Naive thymus-derived CD4-positive, alpha-beta T cell (primary cell): ENCODE measurements at regions not wholly inside any gene's neighbourhood (a gene's known extent, or its start where the extent isn't known, plus 50 kb on each side); places are given as distances from the start of the nearest gene placed in this dataset.

Experiments
- ATAC-seq: fragments of 150-1000 bp; cut with Tn5 transposase; 2 replicates; pipeline ENCODE4 v1.10.0; 2021; ENCODE audit warnings: mild to moderate bottlenecking, moderate library complexity
- CTCF ChIA-PET: fragments of 350-600 bp; sonication (Branson Sonifier 250); formaldehyde crosslinking; loops from one replicate; lab custom pipeline; 2021; ENCODE audit warnings: antibody characterized with exemption; lab: Charles Lee
- POLR2A ChIA-PET: fragments of 350-600 bp; sonication (Branson Sonifier 250); formaldehyde crosslinking; loops from one replicate; lab custom pipeline; 2021; ENCODE audit warnings: antibody characterized with exemption, inconsistent platforms; lab: Charles Lee
- DNase-seq, 9 donors: peaks; one replicate each; pipeline versions ENCODE4 v3.0.0 to v3.0.0-alpha.2; 2020 to 2022; ENCODE audit warnings: mixed read lengths in 1 of 9
- H3K27ac ChIP-seq: one replicate; pipeline ENCODE4 v1.7.0; 2013; ENCODE audit warnings: mild to moderate bottlenecking, low read depth, low read length, moderate library complexity
- H3K27me3 ChIP-seq, 2 donors: one replicate each; pipeline ENCODE4 v1.7.0; 2013; ENCODE audit warnings: low read length in 2 of 2, mild to moderate bottlenecking in 2 of 2, moderate library complexity in 2 of 2; ENCODE audit not compliant: control insufficient read depth in 2 of 2, insufficient read depth in 2 of 2
- H3K36me3 ChIP-seq, 3 experiments: 1 replicate in 2 of 3; 2 replicates in 1 of 3; pipeline ENCODE4 v1.7.0; 2013; ENCODE audit warnings: low read length in 3 of 3, mild to moderate bottlenecking in 3 of 3, moderate library complexity in 1 of 3; ENCODE audit not compliant: insufficient read depth in 3 of 3, control insufficient read depth in 2 of 3
- H3K4me1 ChIP-seq, 2 donors: one replicate each; pipeline ENCODE4 v1.7.0; 2013; ENCODE audit warnings: low read length in 2 of 2, mild to moderate bottlenecking in 2 of 2, moderate library complexity in 1 of 2; ENCODE audit not compliant: control insufficient read depth in 2 of 2, insufficient read depth in 2 of 2
- H3K4me3 ChIP-seq: 2 replicates; pipeline ENCODE4 v1.7.0; 2013; ENCODE audit warnings: mild to moderate bottlenecking, low read length
- H3K9me3 ChIP-seq, 3 experiments: 1 replicate in 2 of 3; 2 replicates in 1 of 3; pipeline ENCODE4 v1.7.0; 2013; ENCODE audit warnings: low read length in 3 of 3; ENCODE audit not compliant: control insufficient read depth in 2 of 3
- H3K27ac Mint-ChIP-seq, 9 donors: one replicate each; pipeline ENCODE4 v1.8.0; 2020 to 2022; ENCODE audit warnings: mixed read lengths in 9 of 9, mild to moderate bottlenecking in 8 of 9, moderate library complexity in 5 of 9, inconsistent platforms in 2 of 9
- H3K27me3 Mint-ChIP-seq, 5 donors: one replicate each; pipeline ENCODE4 v1.8.0; 2021 to 2022; ENCODE audit warnings: mixed read lengths in 5 of 5, mild to moderate bottlenecking in 1 of 5
- H3K36me3 Mint-ChIP-seq, 5 donors: one replicate each; pipeline ENCODE4 v1.8.0; 2020 to 2022; ENCODE audit warnings: mixed read lengths in 5 of 5, mild to moderate bottlenecking in 3 of 5, inconsistent platforms in 1 of 5
- H3K4me1 Mint-ChIP-seq, 7 donors: one replicate each; pipeline ENCODE4 v1.8.0; 2020 to 2022; ENCODE audit warnings: mixed read lengths in 7 of 7, mild to moderate bottlenecking in 3 of 7, inconsistent platforms in 1 of 7
- H3K4me3 Mint-ChIP-seq, 10 donors: one replicate each; pipeline ENCODE4 v1.8.0; 2020 to 2022; ENCODE audit warnings: mild to moderate bottlenecking in 10 of 10, mixed read lengths in 10 of 10, moderate library complexity in 6 of 10, inconsistent platforms in 2 of 10
- H3K9me3 Mint-ChIP-seq, 11 donors: one replicate each; pipeline ENCODE4 v1.8.0; 2020 to 2022; ENCODE audit warnings: mixed read lengths in 11 of 11, mild to moderate bottlenecking in 4 of 11, inconsistent platforms in 1 of 11, moderate library complexity in 1 of 11
- intact Hi-C, 2 donors: fragments of 100-400 bp; cut with micrococcal nuclease; formaldehyde crosslinking; loops; one replicate each; pipeline ENCODE4 v1.15.1; 2023

- Mint-ChIP-seq H3K4me3 (no peak overlapping the region), H3K9me3 (peaks cover 0 to 12% (median 2%) of the 10 kb centered on the region in 11 donors), H3K4me1 (peaks cover 0 to 4% (median 0%) of the 10 kb centered on the region in 7 donors), H3K36me3 (no peaks in the 10 kb centered on the region), H3K27ac (no peak overlapping the region), H3K27me3 (peaks cover 0 to 35% (median 14%) of the 10 kb centered on the region in 5 donors)
- ChIA-PET CTCF (no interaction called here), POLR2A (no interaction called here)
- intact Hi-C loops, result no loop called here
- Histone ChIP-seq H3K4me3 (no peak overlapping the region), H3K27me3 (no peaks in the 10 kb centered on the region), H3K36me3 (no peaks in the 10 kb centered on the region), H3K27ac (no peak overlapping the region), H3K4me1 (no peaks in the 10 kb centered on the region), H3K9me3 (no peaks in the 10 kb centered on the region)
- ATAC-seq (no peak), DNase-seq (no peak)
These were observed 547.5 kb downstream of the MCTP2 start for GRCh38 chr15:94778840-94779239.

GRCh38 chr15:94780166-94780565, 548.8 kb downstream of the MCTP2 start:
- ATAC-seq, result no peak
- Histone ChIP-seq H3K27me3 (no peaks in the 10 kb centered on the region), H3K4me1 (no peaks in the 10 kb centered on the region), H3K27ac (no peak overlapping the region), H3K36me3 (no peaks in the 10 kb centered on the region), H3K9me3 (no peaks in the 10 kb centered on the region), H3K4me3 (no peak overlapping the region)
- Mint-ChIP-seq H3K27ac (no peak overlapping the region), H3K4me3 (no peak overlapping the region), H3K4me1 (no peaks in the 10 kb centered on the region), H3K27me3 (peaks cover 0 to 40% (median 14%) of the 10 kb centered on the region in 5 donors), H3K36me3 (no peaks in the 10 kb centered on the region), H3K9me3 (peaks cover 0 to 12% (median 2%) of the 10 kb centered on the region in 11 donors)
- intact Hi-C loops, result no loop called here
- ChIA-PET CTCF (no interaction called here), POLR2A (no interaction called here)
- no peak for DNase-seq

- Histone ChIP-seq H3K27me3 (no peaks in the 10 kb centered on the region), H3K36me3 (no peaks in the 10 kb centered on the region), H3K4me3 (no peak overlapping the region), H3K4me1 (no peaks in the 10 kb centered on the region), H3K27ac (no peak overlapping the region), H3K9me3 (no peaks in the 10 kb centered on the region)
- H3K27ac Mint-ChIP-seq, result no peak overlapping the region
- H3K36me3 Mint-ChIP-seq, result peaks cover 0 to 4% (median 0%) of the 10 kb centered on the region in 5 donors
- H3K27me3 Mint-ChIP-seq, result peaks cover 0 to 30% (median 7%) of the 10 kb centered on the region in 5 donors
- DNase-seq, result no peak
- no peaks in the 10 kb centered on the region for H3K4me1 Mint-ChIP-seq
- no peak for ATAC-seq
- peaks cover 0 to 16% (median 5%) of the 10 kb centered on the region in 11 donors for H3K9me3 Mint-ChIP-seq
- no peak overlapping the region for H3K4me3 Mint-ChIP-seq
- intact Hi-C loops, result no loop called here
- ChIA-PET CTCF (no interaction called here), POLR2A (no interaction called here)
These were observed 553.7 kb downstream of the MCTP2 start for GRCh38 chr15:94785091-94785490.

GRCh38 chr15:94791008-94791407, 559.6 kb downstream of the MCTP2 start:
- ChIA-PET POLR2A (no interaction called here), CTCF (no interaction called here)
- Histone ChIP-seq H3K4me1 (no peaks in the 10 kb centered on the region), H3K27me3 (no peaks in the 10 kb centered on the region), H3K9me3 (no peaks in the 10 kb centered on the region), H3K4me3 (no peak overlapping the region), H3K36me3 (no peaks in the 10 kb centered on the region), H3K27ac (no peak overlapping the region)
- Mint-ChIP-seq H3K36me3 (peaks cover 0 to 4% (median 0%) of the 10 kb centered on the region in 5 donors), H3K4me3 (no peak overlapping the region), H3K27ac (no peak overlapping the region), H3K27me3 (peaks cover 0 to 23% (median 0%) of the 10 kb centered on the region in 5 donors), H3K9me3 (peaks cover 0 to 14% (median 5%) of the 10 kb centered on the region in 11 donors), H3K4me1 (no peaks in the 10 kb centered on the region)
- ATAC-seq (no peak), DNase-seq (no peak)
- intact Hi-C loops, result no loop called here

GRCh38 chr15:94791510-94791909, 560.1 kb downstream of the MCTP2 start:
- ChIA-PET CTCF (no interaction called here), POLR2A (no interaction called here)
- Mint-ChIP-seq H3K9me3 (peaks cover 0 to 14% (median 5%) of the 10 kb centered on the region in 11 donors), H3K27ac (no peak overlapping the region), H3K4me3 (no peak overlapping the region), H3K36me3 (peaks cover 0 to 4% (median 0%) of the 10 kb centered on the region in 5 donors), H3K4me1 (no peaks in the 10 kb centered on the region), H3K27me3 (peaks cover 0 to 23% (median 0%) of the 10 kb centered on the region in 5 donors)
- Histone ChIP-seq H3K9me3 (no peaks in the 10 kb centered on the region), H3K27me3 (no peaks in the 10 kb centered on the region), H3K4me1 (no peaks in the 10 kb centered on the region), H3K4me3 (no peak overlapping the region), H3K27ac (no peak overlapping the region), H3K36me3 (no peaks in the 10 kb centered on the region)
- DNase-seq (no peak), ATAC-seq (no peak)
- intact Hi-C loops, result no loop called here

GRCh38 chr15:94792196-94792595, 560.8 kb downstream of the MCTP2 start:
- no peaks in the 10 kb centered on the region for H3K36me3 ChIP-seq
- no peak overlapping the region for H3K27ac ChIP-seq
- no peaks in the 10 kb centered on the region for H3K4me1 Mint-ChIP-seq
- no peak for DNase-seq
- H3K9me3 Mint-ChIP-seq, result peaks cover 0 to 18% (median 5%) of the 10 kb centered on the region in 11 donors
- POLR2A ChIA-PET, result no interaction called here
- no peak overlapping the region for H3K27ac Mint-ChIP-seq
- intact Hi-C loops, result no loop called here
- no peak overlapping the region for H3K4me3 ChIP-seq
- no peak overlapping the region for H3K4me3 Mint-ChIP-seq
- peaks cover 0 to 4% (median 0%) of the 10 kb centered on the region in 5 donors for H3K36me3 Mint-ChIP-seq
- no peak for ATAC-seq
- peaks cover 0 to 23% (median 0%) of the 10 kb centered on the region in 5 donors for H3K27me3 Mint-ChIP-seq
- H3K4me1 ChIP-seq, result no peaks in the 10 kb centered on the region
- H3K27me3 ChIP-seq, result no peaks in the 10 kb centered on the region
- CTCF ChIA-PET, result no interaction called here
- no peaks in the 10 kb centered on the region for H3K9me3 ChIP-seq

- Histone ChIP-seq H3K36me3 (no peaks in the 10 kb centered on the region), H3K9me3 (no peaks in the 10 kb centered on the region), H3K27ac (no peak overlapping the region), H3K27me3 (no peaks in the 10 kb centered on the region), H3K4me3 (no peak overlapping the region), H3K4me1 (no peaks in the 10 kb centered on the region)
- peaks cover 0 to 16% (median 0%) of the 10 kb centered on the region in 5 donors for H3K27me3 Mint-ChIP-seq
- intact Hi-C loops, result no loop called here
- ChIA-PET CTCF (no interaction called here), POLR2A (no interaction called here)
- no peak for ATAC-seq
- DNase-seq, result no peak
- H3K4me3 Mint-ChIP-seq, result no peak overlapping the region
- no peaks in the 10 kb centered on the region for H3K4me1 Mint-ChIP-seq
- peaks cover 0 to 25% (median 6%) of the 10 kb centered on the region in 11 donors for H3K9me3 Mint-ChIP-seq
- H3K27ac Mint-ChIP-seq, result no peak overlapping the region
- H3K36me3 Mint-ChIP-seq, result peaks cover 0 to 2% (median 0%) of the 10 kb centered on the region in 5 donors
These were observed 561.8 kb downstream of the MCTP2 start for GRCh38 chr15:94793207-94793606.
